Large intestine (tissue), 3 donors: ENCODE measurements at regions not wholly inside any gene's neighbourhood (a gene's known extent, or its start where the extent isn't known, plus 50 kb on each side); places are given as distances from the start of the nearest gene placed in this dataset.

Experiments used
- DNase-seq, 2 donors: peaks; one replicate each; pipeline versions ENCODE4 v3.0.0 to v3.0.0-alpha.2; 2013
- H3K27ac ChIP-seq: one replicate; pipeline ENCODE4 v1.5.1; 2013; ENCODE audit warnings: low read length
- H3K27me3 ChIP-seq: 2 replicates; pipeline ENCODE4 v1.6.1; 2013; ENCODE audit warnings: low read length; ENCODE audit not compliant: control insufficient read depth, insufficient read depth
- H3K36me3 ChIP-seq: 2 replicates; pipeline ENCODE4 v1.6.1; 2013; ENCODE audit warnings: low read length; ENCODE audit not compliant: control insufficient read depth, insufficient read depth
- H3K4me1 ChIP-seq: one replicate; pipeline ENCODE4 v1.6.1; 2013; ENCODE audit warnings: low read length; ENCODE audit not compliant: control insufficient read depth, insufficient read depth
- H3K4me3 ChIP-seq: one replicate; pipeline ENCODE4 v1.5.1; 2013; ENCODE audit warnings: low read length
- H3K9me3 ChIP-seq: one replicate; pipeline ENCODE4 v1.6.1; 2013; ENCODE audit warnings: mild to moderate bottlenecking, low read depth, low read length, moderate library complexity; ENCODE audit not compliant: control insufficient read depth
- WGBS: methylation state at CpG from one replicate; pipeline ENCODE4 v1.1.5; 2013; ENCODE audit warnings: low lambda C conversion rate; ENCODE audit not compliant: insufficient coverage; 5-methylcytosine and 5-hydroxymethylcytosine counted together

DNA sequence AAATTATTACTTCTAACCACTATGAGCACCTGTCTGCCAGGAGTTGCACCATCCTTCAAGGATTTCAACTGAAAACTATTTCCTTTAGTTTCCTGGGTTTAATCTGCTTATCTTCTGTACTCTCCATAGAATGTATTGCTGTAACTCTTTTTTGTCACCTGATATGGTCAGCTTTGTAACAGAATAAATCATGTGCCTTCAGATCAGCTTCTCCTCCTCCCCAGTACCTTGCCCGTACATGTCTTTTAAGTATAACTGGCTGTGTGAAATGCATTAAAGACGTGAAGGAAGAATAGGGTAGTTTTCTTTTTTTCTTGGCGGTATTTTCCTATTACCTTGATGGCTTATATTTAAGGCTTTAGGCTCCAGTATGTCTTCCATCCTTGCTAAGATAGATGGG, 200.3 kb upstream of the NAV3 start:
- Histone ChIP-seq H3K9me3 (peaks cover 5% of the 10 kb centered on the region), H3K27me3 (no peaks in the 10 kb centered on the region), H3K27ac (no peak overlapping the region), H3K4me1 (no peaks in the 10 kb centered on the region), H3K36me3 (no peaks in the 10 kb centered on the region), H3K4me3 (no peak overlapping the region)
- WGBS = 77% methylated on average over 3 of the region's 3 CpGs
- DNase-seq = no peak

DNA sequence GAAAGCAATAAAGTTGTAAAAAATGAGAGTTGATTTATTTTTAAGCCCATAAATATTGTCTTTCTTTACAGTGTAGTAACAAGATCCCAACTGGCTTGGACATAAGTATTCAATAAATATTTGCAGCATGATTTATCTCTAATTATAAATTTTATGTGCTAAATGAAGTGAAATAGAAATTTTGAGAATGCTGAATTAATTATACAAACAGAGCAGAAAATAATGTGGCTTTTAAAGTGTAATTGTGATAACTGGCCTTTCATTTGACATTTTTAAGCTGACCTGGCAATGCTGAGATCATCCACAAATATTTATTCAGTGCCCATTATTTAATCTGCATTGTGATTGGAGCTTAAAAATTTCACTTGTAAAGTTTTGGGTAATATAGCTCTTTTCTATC, 201.6 kb upstream of the NAV3 start:
- no peak overlapping the region for H3K27ac ChIP-seq
- DNase-seq = no peak
- no peaks in the 10 kb centered on the region for H3K36me3 ChIP-seq
- H3K27me3 ChIP-seq = no peaks in the 10 kb centered on the region
- H3K9me3 ChIP-seq = peaks cover 6% of the 10 kb centered on the region
- H3K4me1 ChIP-seq = no peaks in the 10 kb centered on the region
- no peak overlapping the region for H3K4me3 ChIP-seq

DNA sequence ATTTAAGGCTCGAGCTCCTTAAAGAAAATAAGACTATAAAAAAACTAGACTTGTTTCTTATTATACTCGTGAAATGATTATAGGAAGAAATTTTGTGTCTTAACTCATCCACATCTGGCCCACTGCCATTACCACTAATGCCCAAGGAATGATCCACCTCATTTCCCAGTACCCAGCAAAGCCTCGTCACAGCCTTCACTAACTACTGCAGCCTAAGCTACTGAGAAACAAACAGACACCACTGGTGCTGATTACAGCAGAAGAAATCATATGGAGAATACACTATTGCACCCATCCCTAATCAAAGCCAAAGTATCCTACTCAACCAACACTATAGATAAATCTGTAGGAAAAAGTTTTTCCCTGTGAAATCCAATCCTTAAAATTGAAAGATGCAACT, 205.3 kb upstream of the NAV3 start:
- WGBS = 100% methylated on average over 1 of the region's 3 CpGs
- no peak for DNase-seq
- Histone ChIP-seq H3K27ac (no peak overlapping the region), H3K4me3 (no peak overlapping the region), H3K4me1 (no peaks in the 10 kb centered on the region), H3K9me3 (peaks cover 6% of the 10 kb centered on the region), H3K27me3 (no peaks in the 10 kb centered on the region), H3K36me3 (no peaks in the 10 kb centered on the region)

DNA sequence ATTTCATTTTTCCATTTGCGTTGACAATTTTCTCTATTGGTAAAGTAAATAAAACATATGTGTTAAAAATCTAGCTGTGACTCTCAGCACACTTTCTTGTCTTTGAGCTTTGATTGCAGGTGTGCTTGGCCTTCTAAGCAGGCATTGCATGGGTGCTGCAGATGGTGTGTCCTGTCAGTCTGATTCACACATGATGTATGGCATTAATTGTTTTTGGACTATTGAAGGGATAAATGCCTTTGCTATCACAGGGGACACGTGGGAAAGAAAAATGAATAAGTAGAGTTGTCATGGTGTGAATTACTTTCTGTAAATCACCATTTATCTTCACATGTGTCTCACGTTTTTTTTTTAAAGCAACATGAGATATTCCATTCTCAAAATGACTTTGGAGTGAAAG, 211.3 kb upstream of the NAV3 start:
- H3K9me3 ChIP-seq = peaks cover 6% of the 10 kb centered on the region
- H3K27me3 ChIP-seq = no peaks in the 10 kb centered on the region
- H3K4me1 ChIP-seq = no peaks in the 10 kb centered on the region
- no CpG with 5 or more reads among the region's 3 CpGs for WGBS
- no peak overlapping the region for H3K4me3 ChIP-seq
- no peaks in the 10 kb centered on the region for H3K36me3 ChIP-seq
- no peak overlapping the region for H3K27ac ChIP-seq
- no peak for DNase-seq

DNA sequence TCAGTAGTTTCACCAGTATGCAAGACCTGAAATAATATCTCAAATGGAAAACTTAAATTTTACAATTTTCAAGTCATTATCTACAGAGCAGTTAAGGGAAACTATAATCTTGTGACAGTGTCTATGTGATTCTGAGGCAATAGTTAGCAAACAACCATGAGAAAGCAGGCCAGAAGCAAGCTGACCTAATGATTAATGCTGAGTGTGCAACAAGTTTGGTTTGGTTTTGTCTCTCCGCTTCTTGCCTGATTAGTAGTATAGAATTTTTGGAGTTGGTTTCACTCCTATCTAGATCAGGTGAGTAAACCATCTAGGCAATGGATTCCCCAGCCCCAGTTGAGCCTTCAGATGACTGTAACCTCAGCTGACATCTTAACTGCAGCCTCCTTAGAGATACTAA, 212.9 kb upstream of the NAV3 start:
- H3K36me3 ChIP-seq = no peaks in the 10 kb centered on the region
- no peak overlapping the region for H3K27ac ChIP-seq
- WGBS = no CpG with 5 or more reads among the region's 1 CpG

DNA sequence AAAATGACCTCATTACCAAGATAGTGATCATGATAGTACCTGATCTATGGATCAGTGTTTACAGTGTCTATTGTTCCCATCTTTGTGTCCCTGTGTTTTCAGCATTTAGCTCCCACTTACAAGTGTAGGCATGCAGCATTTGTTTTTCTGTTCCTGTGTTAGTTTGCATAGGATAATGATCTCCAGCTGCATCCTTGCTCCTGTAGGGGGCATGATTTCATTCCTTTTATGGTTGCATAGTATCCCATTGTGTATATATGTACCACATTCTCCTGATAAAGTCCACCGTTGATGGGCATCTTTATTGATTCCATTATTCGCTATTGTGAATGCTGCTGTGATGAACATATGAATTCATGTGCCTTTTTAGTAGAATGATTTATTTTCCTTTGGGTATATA, 215.4 kb upstream of the NAV3 start:
- Histone ChIP-seq H3K27me3 (no peaks in the 10 kb centered on the region), H3K4me1 (no peaks in the 10 kb centered on the region), H3K27ac (no peak overlapping the region), H3K4me3 (no peak overlapping the region), H3K36me3 (no peaks in the 10 kb centered on the region), H3K9me3 (peaks cover 6% of the 10 kb centered on the region)
- no peak for DNase-seq
- WGBS = no CpG with 5 or more reads among the region's 2 CpGs

More for the DNA sequence above, 212.9 kb upstream of the NAV3 start:
- Histone ChIP-seq H3K4me1 (no peaks in the 10 kb centered on the region), H3K4me3 (no peak overlapping the region), H3K27me3 (no peaks in the 10 kb centered on the region), H3K9me3 (peaks cover 6% of the 10 kb centered on the region)
- no peak for DNase-seq

DNA sequence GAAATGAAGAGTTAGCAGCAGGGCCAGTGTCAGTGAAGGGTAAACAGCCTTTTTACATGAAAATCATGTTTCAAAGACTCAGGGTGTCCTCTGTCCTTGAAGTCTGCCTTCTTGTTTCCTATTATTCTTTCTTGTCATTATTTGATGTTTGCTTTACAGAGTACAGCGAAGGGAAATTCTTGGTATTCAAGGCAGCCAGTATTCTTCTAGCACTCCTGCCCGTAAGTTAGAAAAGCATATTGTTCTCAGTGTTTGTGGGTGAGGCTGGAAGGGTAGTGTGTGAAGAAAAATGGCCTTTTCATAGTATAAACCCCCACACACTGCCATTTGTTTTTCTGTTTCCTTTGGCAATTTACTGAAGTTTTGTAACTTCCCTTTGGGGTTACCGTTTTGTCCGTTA, 217.3 kb upstream of the NAV3 start:
- Histone ChIP-seq H3K27ac (no peak overlapping the region), H3K4me3 (no peak overlapping the region), H3K4me1 (no peaks in the 10 kb centered on the region), H3K27me3 (no peaks in the 10 kb centered on the region), H3K9me3 (peaks cover 6% of the 10 kb centered on the region), H3K36me3 (no peaks in the 10 kb centered on the region)
- no peak for DNase-seq
- WGBS = 100% methylated on average over 2 of the region's 4 CpGs

DNA sequence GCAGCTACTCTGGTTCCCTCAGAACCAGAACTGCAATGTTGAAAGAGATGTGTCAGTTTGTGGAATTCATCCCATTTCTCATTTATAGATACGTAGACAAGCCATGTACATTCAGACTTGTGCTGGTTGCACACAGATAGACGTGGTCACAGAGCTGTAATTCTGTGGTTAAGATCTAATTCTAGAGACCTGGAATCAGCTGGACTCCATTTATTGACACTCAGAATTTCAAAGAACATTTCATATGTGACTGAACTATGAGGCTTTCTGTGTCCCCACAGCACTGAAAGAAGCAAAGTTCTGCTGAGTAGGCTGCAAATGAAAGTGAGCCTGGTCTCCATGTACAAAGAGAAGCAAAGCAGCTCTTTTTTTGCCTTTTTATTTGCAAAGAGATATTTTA, 220.2 kb upstream of the NAV3 start:
- no peaks in the 10 kb centered on the region for H3K4me1 ChIP-seq
- H3K27ac ChIP-seq = no peak overlapping the region
- no peaks in the 10 kb centered on the region for H3K9me3 ChIP-seq
- no CpG with 5 or more reads among the region's 2 CpGs for WGBS
- H3K27me3 ChIP-seq = no peaks in the 10 kb centered on the region
- DNase-seq = no peak
- H3K36me3 ChIP-seq = no peaks in the 10 kb centered on the region
- H3K4me3 ChIP-seq = no peak overlapping the region

DNA sequence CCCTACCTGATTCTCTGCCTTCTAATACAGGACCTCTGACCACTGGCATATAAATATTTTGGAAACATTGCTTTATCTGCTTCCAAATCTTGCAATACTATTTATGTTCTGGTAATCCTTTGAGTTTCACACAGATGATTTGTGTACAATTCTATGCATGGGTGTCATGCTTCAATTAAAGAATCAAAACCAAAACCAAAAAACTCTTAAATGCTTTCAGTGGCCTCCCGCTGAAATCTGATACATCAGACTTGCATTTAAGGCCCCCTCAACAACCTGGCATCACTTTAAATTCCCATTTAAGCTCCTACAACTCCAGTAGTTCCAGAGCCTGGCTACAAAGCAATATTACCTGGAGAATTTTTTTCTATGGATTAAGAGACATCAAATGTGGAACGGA, 221.7 kb upstream of the NAV3 start:
- Histone ChIP-seq H3K4me3 (no peak overlapping the region), H3K27me3 (no peaks in the 10 kb centered on the region), H3K9me3 (no peaks in the 10 kb centered on the region), H3K36me3 (no peaks in the 10 kb centered on the region), H3K27ac (no peak overlapping the region), H3K4me1 (no peaks in the 10 kb centered on the region)
- no peak for DNase-seq
- WGBS = 100% methylated on average over 1 of the region's 2 CpGs

DNA sequence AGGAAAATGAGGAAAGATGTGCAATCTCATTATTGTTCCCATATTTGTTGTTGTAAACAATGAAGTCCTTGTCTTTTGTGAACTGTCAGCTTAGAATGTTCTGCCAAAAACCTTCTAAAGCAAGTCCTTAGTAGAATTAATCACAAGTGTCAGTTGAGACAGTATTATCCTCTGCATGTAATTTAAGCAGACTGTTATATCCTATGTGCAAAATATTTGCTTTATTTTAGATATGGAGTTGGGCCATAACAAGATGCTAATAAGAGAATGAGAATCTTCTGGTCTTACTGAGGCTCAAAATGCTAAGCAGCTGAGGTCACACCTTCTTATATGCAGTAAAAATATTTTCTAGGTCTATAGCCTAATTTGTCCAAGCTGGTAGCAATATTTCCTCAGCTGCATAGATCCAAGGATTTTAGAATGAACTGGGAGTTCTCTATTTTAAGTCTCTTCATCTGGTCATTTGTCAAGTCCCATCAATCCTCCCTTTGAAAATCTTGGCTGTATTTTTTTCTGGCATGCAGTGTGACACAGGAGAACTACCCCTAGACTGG, 222.3 kb upstream of the NAV3 start:
- Histone ChIP-seq H3K27me3 (no peaks in the 10 kb centered on the region), H3K4me1 (no peaks in the 10 kb centered on the region), H3K36me3 (no peaks in the 10 kb centered on the region), H3K27ac (no peak overlapping the region), H3K4me3 (no peak overlapping the region), H3K9me3 (no peaks in the 10 kb centered on the region)
- DNase-seq = no peak

DNA sequence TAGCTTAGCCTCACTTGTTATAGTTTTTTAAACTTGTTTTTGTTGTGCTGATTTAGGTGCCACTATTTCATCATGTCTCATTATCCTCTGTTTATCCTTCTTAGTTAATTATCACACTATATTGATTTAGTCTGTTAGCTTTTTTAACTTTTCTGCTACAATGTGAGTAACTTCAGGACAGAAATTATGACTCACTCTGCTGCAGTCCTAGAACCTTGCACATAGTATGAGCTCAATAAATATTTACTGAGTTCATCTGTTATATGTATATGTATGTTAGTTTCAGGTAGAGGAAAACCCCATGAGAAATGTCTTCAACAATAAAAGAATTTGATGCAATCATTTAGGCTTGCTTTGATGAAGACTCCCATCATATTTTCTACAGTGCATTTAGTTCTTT, 224.3 kb upstream of the NAV3 start:
- Histone ChIP-seq H3K27ac (no peak overlapping the region), H3K36me3 (no peaks in the 10 kb centered on the region), H3K27me3 (no peaks in the 10 kb centered on the region), H3K9me3 (no peaks in the 10 kb centered on the region), H3K4me1 (peaks cover 3% of the 10 kb centered on the region), H3K4me3 (no peak overlapping the region)
- DNase-seq = no peak
